GM12878 (cell line): ENCODE measurements at regions not wholly inside any gene's neighbourhood (a gene's known extent, or its start where the extent isn't known, plus 50 kb on each side); places are given as distances from the start of the nearest gene placed in this dataset.

Experiments
- ATAC-seq: fragments of 200-7000 bp; cut with Tn5 transposase; 3 replicates; pipeline ENCODE4 v1.9.1; 2020; ENCODE audit warnings: mild to moderate bottlenecking, moderate library complexity
- BruUV-seq: library from RNA; stranded (reverse); fragments of 400-500 nt; replicated peaks from 2 replicates; lab custom pipeline; 2021; lab: Mats Ljungman, UMichigan
- CTCF ChIA-PET: fragments of 300-600 bp; sonication (Branson Sonifier 250); formaldehyde crosslinking; extraction: SDS; loops from one replicate; lab custom pipeline; 2021; ENCODE audit warnings: inconsistent platforms; lab: Yijun Ruan, JAX
- POLR2A ChIA-PET: fragments of 350-600 bp; formaldehyde crosslinking; extraction: SDS; loops from one replicate; lab custom pipeline; 2021; ENCODE audit warnings: inconsistent platforms; lab: Charles Lee
- RAD21 ChIA-PET: fragments of 300-600 bp; sonication (Branson Sonifier 250); formaldehyde crosslinking; loops from one replicate; lab custom pipeline; 2023; ENCODE audit warnings: antibody characterized with exemption; ENCODE audit not compliant: unreplicated experiment; lab: Charles Lee
- SMC1A ChIA-PET: fragments of 300-600 bp; sonication (Branson Sonifier 250); formaldehyde crosslinking; loops from one replicate; lab custom pipeline; 2023; ENCODE audit not compliant: unreplicated experiment, uncharacterized antibody; lab: Charles Lee
- DNase-seq: peaks from one replicate; pipeline ENCODE4 v3.0.0-alpha.2; 2011; ENCODE audit warnings: low read depth, low spot score
- FAIRE-seq: peaks from 3 replicates; lab custom pipeline; 2011; peaks lifted over from hg19 to GRCh38; lab: Jason Lieb, UNC
- H2AFZ ChIP-seq: 2 replicates; pipeline ENCODE4 v1.6.0; 2011; ENCODE audit warnings: low read depth, low read length, control low read depth; ENCODE audit not compliant: control insufficient read depth
- H3K27ac ChIP-seq: 2 replicates; pipeline ENCODE4 v1.5.1; 2011; ENCODE audit warnings: control low read depth; ENCODE audit not compliant: control insufficient read depth, insufficient read depth
- H3K27me3 ChIP-seq, 2 experiments: replicated peaks in 1 of 2; 2 replicates each; pipeline versions ENCODE4 v1.6.0 to v1.6.1; 2011; ENCODE audit warnings: low read length in 1 of 2; ENCODE audit not compliant: control insufficient read depth in 2 of 2, insufficient read depth in 2 of 2
- H3K36me3 ChIP-seq, 2 experiments: 2 replicates each; pipeline ENCODE4 v1.5.1; 2011; ENCODE audit warnings: low read length in 1 of 2; ENCODE audit not compliant: control insufficient read depth in 2 of 2, insufficient read depth in 2 of 2
- H3K4me1 ChIP-seq: 2 replicates; pipeline ENCODE4 v1.6.1; 2011; ENCODE audit warnings: mild to moderate bottlenecking, low read length, moderate library complexity, mixed read lengths; ENCODE audit not compliant: control insufficient read depth, insufficient read depth
- H3K4me2 ChIP-seq: 2 replicates; pipeline ENCODE4 v1.6.0; 2011; ENCODE audit warnings: control low read depth; ENCODE audit not compliant: control insufficient read depth, insufficient read depth
- H3K4me3 ChIP-seq: fragments of 200-600 bp; sonication (generic); 2 replicates; pipeline ENCODE4 v1.5.1; 2016
- H3K79me2 ChIP-seq: 2 replicates; pipeline ENCODE4 v1.6.0; 2011; ENCODE audit warnings: low read length; ENCODE audit not compliant: control insufficient read depth, insufficient read depth
- H3K9ac ChIP-seq: 2 replicates; pipeline ENCODE4 v1.8.0; 2011; ENCODE audit warnings: low read length, control low read depth, mixed read lengths; ENCODE audit not compliant: control insufficient read depth, insufficient read depth
- H3K9me3 ChIP-seq: replicated peaks from 3 replicates; pipeline ENCODE4 v1.5.1; 2011; ENCODE audit warnings: mild to moderate bottlenecking, low read length; ENCODE audit not compliant: control insufficient read depth, insufficient read depth
- H4K20me1 ChIP-seq: 2 replicates; pipeline ENCODE4 v1.6.0; 2011; ENCODE audit not compliant: control insufficient read depth, insufficient read depth
- EZH2 ChIP-seq: IDR thresholded peaks from 2 replicates; pipeline ENCODE4 v1.6.1; 2012; ENCODE audit warnings: low read depth, mild to moderate bottlenecking, control low read depth, inconsistent platforms, low read length, borderline replicate concordance; ENCODE audit not compliant: control insufficient read depth
- LARP7 ChIP-seq: fragments of 450-650 bp; IDR thresholded peaks from 2 replicates; pipeline ENCODE4 v1.6.1; 2017; ENCODE audit warnings: mild to moderate bottlenecking
- RELB ChIP-seq: fragments of 450-650 bp; IDR thresholded peaks from 2 replicates; pipeline ENCODE4 v1.6.1; 2017; ENCODE audit warnings: low read depth, mild to moderate bottlenecking, moderate library complexity
- TARDBP ChIP-seq: IDR thresholded peaks from 2 replicates; pipeline ENCODE4 v1.6.1; 2016; ENCODE audit warnings: borderline replicate concordance
- ZBTB11 ChIP-seq: fragments of 450-650 bp; formaldehyde crosslinking; IDR thresholded peaks from 2 replicates; pipeline ENCODE4 v1.5.0; 2022; ENCODE audit warnings: mild to moderate bottlenecking, missing genetic modification characterization
- WGBS: methylation state at CpG from one replicate; pipeline ENCODE4 v1.1.6; 2016; ENCODE audit warnings: low lambda C conversion rate; ENCODE audit not compliant: insufficient replicate concordance, insufficient coverage; ENCODE audit errors: missing lambda C conversion rate; 5-methylcytosine and 5-hydroxymethylcytosine counted together
- in situ Hi-C: fragments of 300-500 bp; cut with MboI; formaldehyde crosslinking; loops from 9 replicates; pipeline ENCODE4 v1.14.3; 2018; ENCODE audit warnings: mixed read lengths
- intact Hi-C: fragments of 100-400 bp; cut with micrococcal nuclease; formaldehyde crosslinking; loops from one replicate; pipeline ENCODE4 v1.14.2; 2022; ENCODE audit not compliant: unreplicated experiment

GRCh38 chr1:222168621-222169020, 379.3 kb downstream of the HHIPL2 start (continued):
- TF ChIP-seq EZH2: no peak

GRCh38 chr1:222167896-222168295, 380.0 kb downstream of the HHIPL2 start:
- Histone ChIP-seq H3K4me2 (no peak overlapping the region), H3K4me3 (no peak overlapping the region), H3K9me3 (no peaks in the 10 kb centered on the region; the same call in 1 of the 3 replicates), H3K4me1 (no peaks in the 10 kb centered on the region), H2AFZ (no peak overlapping the region), H3K27ac (no peak overlapping the region), H3K27me3 (no peaks in the 10 kb centered on the region), H3K9ac (no peak overlapping the region), H4K20me1 (no peaks in the 10 kb centered on the region), H3K36me3 (no peaks in the 10 kb centered on the region), H3K79me2 (no peaks in the 10 kb centered on the region)
- BruUV-seq: no TSS peak
- ChIA-PET POLR2A (no interaction called here), SMC1A (interaction anchor here (0.7 to 2.0 kb wide), 6 partner anchors 73 to 690 kb away, joined by 3 to 16 read pairs (median 4); no protein-coding TSS in a partner anchor), CTCF (interaction anchor here (0.6 to 3.8 kb wide), 13 partner anchors 10 to 727 kb away, joined by 3 to 21 read pairs (median 3); no protein-coding TSS in a partner anchor), RAD21 (interaction anchor here (0.8 to 2.0 kb wide), 4 partner anchors 188 to 690 kb away, joined by 3 to 7 read pairs (median 4); partner anchors contain the start of gene DUSP10)
- 86% methylated on average over 1 of the region's 1 CpG for WGBS
- intact Hi-C loops (loop anchor here (1.0 to 10.0 kb wide), 4 partner anchors 391 to 1293 kb away; partner anchors contain the start of gene HLX), in situ Hi-C loops (loop anchor here (10.0 kb wide), 1 partner anchor 443 kb away; no protein-coding TSS in a partner anchor)
- DNase-seq (no peak), ATAC-seq (no peak), FAIRE-seq (no peak)
- TF ChIP-seq ZBTB11 (CRISPR knock-in tag) (no peak), RELB (no peak), LARP7 (no peak), TARDBP (no peak)
